ENCODE measurements at regions not wholly inside any gene's neighbourhood (a gene's known extent, or its start where the extent isn't known, plus 50 kb on each side); places are given as distances from the start of the nearest gene placed in this dataset.

- no peaks in the 10 kb centered on the region for H3K4me1 ChIP-seq (ENCODE audit: control insufficient read depth, insufficient read depth, low read length)
- no peak overlapping the region for H3K4me3 ChIP-seq (ENCODE audit: low read length in 2 of 2)
- peaks cover 0 to 1% of the 10 kb centered on the region in 2 donors for H3K9me3 ChIP-seq (ENCODE audit: control insufficient read depth in 2 of 2, low read length in 2 of 2)
- no peak overlapping the region for H3K27ac ChIP-seq (ENCODE audit: low read length)
- no peaks in the 10 kb centered on the region for H3K36me3 ChIP-seq (ENCODE audit: control insufficient read depth in 2 of 2, insufficient read depth in 2 of 2, low read length in 2 of 2)
- no peak overlapping the region for H3K9ac ChIP-seq (ENCODE audit: low read length in 2 of 2)
- no peaks in the 10 kb centered on the region for H3K27me3 ChIP-seq (ENCODE audit: control insufficient read depth in 1 of 2, insufficient read depth in 2 of 2, low read length in 2 of 2)
These were observed 111.8 kb upstream of the ASTN2 start for GRCh38 chr9:117526674-117527073.

DNA sequence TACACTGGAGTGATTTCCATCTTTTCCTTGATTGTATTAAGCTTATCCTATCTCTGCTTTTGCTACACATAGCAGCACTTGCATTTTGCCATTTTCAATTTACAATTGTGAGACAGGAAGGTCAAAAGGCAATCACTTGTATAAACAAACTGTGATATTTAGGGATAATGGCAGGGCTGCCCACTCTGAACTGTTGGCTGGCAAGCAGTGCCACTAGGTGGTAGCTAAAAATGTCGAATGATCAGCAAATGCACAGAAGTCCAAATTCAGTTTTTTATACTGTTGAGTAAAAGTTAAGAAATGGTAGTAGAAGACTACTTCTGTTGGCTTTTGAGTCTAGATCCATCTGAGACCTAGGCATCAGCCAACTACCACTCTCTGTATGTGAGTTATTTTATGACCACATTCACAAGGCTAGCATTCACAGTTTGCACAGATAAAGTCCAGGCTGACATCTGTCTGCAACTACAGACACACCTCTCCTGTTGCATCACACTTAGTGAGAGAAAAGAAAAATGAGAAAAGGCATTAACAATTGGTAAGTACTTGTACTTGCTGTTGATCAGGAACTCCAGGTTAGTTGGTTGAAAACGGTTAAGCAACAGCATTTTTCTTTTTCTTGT, 108.8 kb upstream of the ASTN2 start:
- no peak overlapping the region for H3K4me3 ChIP-seq (ENCODE audit: low read length in 2 of 2)

GRCh38 chr9:117521293-117521692, 106.4 kb upstream of the ASTN2 start:
- H3K4me3 ChIP-seq (ENCODE audit: low read length in 2 of 2), result no peak overlapping the region
- no peaks in the 10 kb centered on the region for H3K36me3 ChIP-seq (ENCODE audit: control insufficient read depth in 2 of 2, insufficient read depth in 2 of 2, low read length in 2 of 2)
- H3K27ac ChIP-seq (ENCODE audit: low read length), result no peak overlapping the region
- H3K4me1 ChIP-seq (ENCODE audit: control insufficient read depth, insufficient read depth, low read length), result no peaks in the 10 kb centered on the region
- no peaks in the 10 kb centered on the region for H3K27me3 ChIP-seq (ENCODE audit: control insufficient read depth in 1 of 2, insufficient read depth in 2 of 2, low read length in 2 of 2)
- H3K9ac ChIP-seq (ENCODE audit: low read length in 2 of 2), result no peak overlapping the region
- H3K9me3 ChIP-seq (ENCODE audit: control insufficient read depth in 2 of 2, low read length in 2 of 2), result no peaks in the 10 kb centered on the region

More for the DNA sequence above, 108.8 kb upstream of the ASTN2 start:
- Histone ChIP-seq H3K36me3 (ENCODE audit: control insufficient read depth in 2 of 2, insufficient read depth in 2 of 2, low read length in 2 of 2) (no peaks in the 10 kb centered on the region), H3K9ac (ENCODE audit: low read length in 2 of 2) (no peak overlapping the region), H3K9me3 (ENCODE audit: control insufficient read depth in 2 of 2, low read length in 2 of 2) (no peaks in the 10 kb centered on the region), H3K4me1 (ENCODE audit: control insufficient read depth, insufficient read depth, low read length) (no peaks in the 10 kb centered on the region), H3K27ac (ENCODE audit: low read length) (no peak overlapping the region), H3K27me3 (ENCODE audit: control insufficient read depth in 1 of 2, insufficient read depth in 2 of 2, low read length in 2 of 2) (no peaks in the 10 kb centered on the region)

DNA sequence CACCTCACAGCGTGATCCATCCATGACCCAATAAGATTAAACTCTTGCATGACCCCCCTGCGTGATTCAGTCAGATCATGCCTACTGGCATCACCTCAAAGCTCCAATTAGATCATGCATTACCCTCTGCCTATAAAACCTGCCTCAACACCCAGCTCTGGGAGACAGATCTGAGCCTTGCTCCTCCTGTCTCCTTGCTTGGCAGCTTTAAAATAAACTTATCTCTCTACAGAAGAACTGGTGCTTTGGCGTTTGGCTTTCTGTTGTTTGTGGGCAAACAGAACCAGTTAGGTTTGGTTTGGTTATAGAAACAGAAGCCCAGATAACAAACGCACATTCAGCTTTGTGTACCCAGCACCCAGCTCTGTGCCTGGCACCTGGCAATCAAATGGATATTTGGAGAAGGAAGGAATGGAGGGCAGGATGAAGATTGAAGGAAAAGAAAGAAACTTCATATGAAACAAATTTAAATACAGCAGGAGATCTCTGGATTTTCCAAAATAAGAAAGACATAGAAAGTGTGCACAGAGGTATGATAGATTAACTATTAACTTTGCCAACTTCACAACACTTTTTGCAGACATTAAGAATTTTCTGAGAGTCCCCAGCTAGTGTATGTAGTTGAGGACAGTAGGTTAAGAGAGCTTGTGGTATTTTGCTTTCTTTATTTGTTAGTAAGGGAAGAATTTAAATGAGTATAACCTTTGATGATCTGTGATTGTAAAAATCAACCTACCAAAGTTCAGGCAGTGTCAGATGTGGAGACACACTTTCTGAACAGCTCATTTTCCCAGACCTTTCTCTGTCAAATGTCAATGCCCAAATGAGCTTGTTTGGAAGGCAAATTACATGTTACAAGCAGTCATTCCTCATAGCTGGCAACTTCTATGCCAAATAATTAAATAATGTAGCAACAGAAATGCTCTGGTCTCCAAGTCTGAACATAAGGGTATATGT, 102.1 kb upstream of the ASTN2 start:
- H3K9ac ChIP-seq (ENCODE audit: low read length in 2 of 2), result no peak overlapping the region
- H3K27me3 ChIP-seq (ENCODE audit: control insufficient read depth in 1 of 2, insufficient read depth in 2 of 2, low read length in 2 of 2), result no peaks in the 10 kb centered on the region
- H3K36me3 ChIP-seq (ENCODE audit: control insufficient read depth in 2 of 2, insufficient read depth in 2 of 2, low read length in 2 of 2), result no peaks in the 10 kb centered on the region
- H3K9me3 ChIP-seq (ENCODE audit: control insufficient read depth in 2 of 2, low read length in 2 of 2), result no peaks in the 10 kb centered on the region
- H3K4me3 ChIP-seq (ENCODE audit: low read length in 2 of 2), result no peak overlapping the region
- no peak overlapping the region for H3K27ac ChIP-seq (ENCODE audit: low read length)
- H3K4me1 ChIP-seq (ENCODE audit: control insufficient read depth, insufficient read depth, low read length), result no peaks in the 10 kb centered on the region

GRCh38 chr9:117511852-117512481, 97.1 kb upstream of the ASTN2 start:
- no peak overlapping the region for H3K9ac ChIP-seq (ENCODE audit: low read length in 2 of 2)
- H3K27ac ChIP-seq (ENCODE audit: low read length), result no peak overlapping the region
- H3K27me3 ChIP-seq (ENCODE audit: control insufficient read depth in 1 of 2, insufficient read depth in 2 of 2, low read length in 2 of 2), result no peaks in the 10 kb centered on the region
- H3K4me1 ChIP-seq (ENCODE audit: control insufficient read depth, insufficient read depth, low read length), result no peaks in the 10 kb centered on the region
- no peaks in the 10 kb centered on the region for H3K9me3 ChIP-seq (ENCODE audit: control insufficient read depth in 2 of 2, low read length in 2 of 2)
- no peaks in the 10 kb centered on the region for H3K36me3 ChIP-seq (ENCODE audit: control insufficient read depth in 2 of 2, insufficient read depth in 2 of 2, low read length in 2 of 2)
- no peak overlapping the region for H3K4me3 ChIP-seq (ENCODE audit: low read length in 2 of 2)

DNA sequence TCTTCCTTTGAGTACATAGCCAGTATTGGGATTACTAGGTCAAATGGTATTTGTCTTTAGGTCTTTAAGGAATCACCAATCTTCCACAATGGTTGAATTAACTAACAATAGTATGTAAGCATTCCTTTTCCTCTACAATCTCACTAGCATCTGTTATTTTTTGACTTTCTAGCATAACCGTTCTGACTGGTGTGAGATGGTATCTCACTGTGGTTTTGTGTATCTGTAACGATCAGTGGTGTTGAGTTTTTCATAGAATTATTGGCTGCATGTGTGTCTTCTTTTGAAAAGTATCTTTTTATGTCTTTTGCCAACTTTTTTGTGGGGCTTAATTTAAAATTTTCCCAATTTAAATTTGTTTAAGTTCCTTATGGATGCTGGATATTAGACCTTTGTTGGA, 81.5 kb upstream of the ASTN2 start:
- H3K9me3 ChIP-seq (ENCODE audit: control insufficient read depth in 2 of 2, low read length in 2 of 2), result peaks cover 0 to 2% of the 10 kb centered on the region in 2 donors
- H3K27ac ChIP-seq (ENCODE audit: low read length), result no peak overlapping the region
- no peaks in the 10 kb centered on the region for H3K4me1 ChIP-seq (ENCODE audit: control insufficient read depth, insufficient read depth, low read length)
- no peaks in the 10 kb centered on the region for H3K36me3 ChIP-seq (ENCODE audit: control insufficient read depth in 2 of 2, insufficient read depth in 2 of 2, low read length in 2 of 2)
- H3K9ac ChIP-seq (ENCODE audit: low read length in 2 of 2), result no peak overlapping the region
- no peaks in the 10 kb centered on the region for H3K27me3 ChIP-seq (ENCODE audit: control insufficient read depth in 1 of 2, insufficient read depth in 2 of 2, low read length in 2 of 2)
- H3K4me3 ChIP-seq (ENCODE audit: low read length in 2 of 2), result no peak overlapping the region

GRCh38 chr9:117494401-117495090, 79.7 kb upstream of the ASTN2 start:
- Histone ChIP-seq H3K9ac (ENCODE audit: low read length in 2 of 2) (no peak overlapping the region), H3K27ac (ENCODE audit: low read length) (no peak overlapping the region), H3K4me3 (ENCODE audit: low read length in 2 of 2) (no peak overlapping the region), H3K36me3 (ENCODE audit: control insufficient read depth in 2 of 2, insufficient read depth in 2 of 2, low read length in 2 of 2) (no peaks in the 10 kb centered on the region), H3K9me3 (ENCODE audit: control insufficient read depth in 2 of 2, low read length in 2 of 2) (no peaks in the 10 kb centered on the region), H3K27me3 (ENCODE audit: control insufficient read depth in 1 of 2, insufficient read depth in 2 of 2, low read length in 2 of 2) (no peaks in the 10 kb centered on the region), H3K4me1 (ENCODE audit: control insufficient read depth, insufficient read depth, low read length) (no peaks in the 10 kb centered on the region)

GRCh38 chr9:117492476-117492875, 77.6 kb upstream of the ASTN2 start:
- Histone ChIP-seq H3K27me3 (ENCODE audit: control insufficient read depth in 1 of 2, insufficient read depth in 2 of 2, low read length in 2 of 2) (no peaks in the 10 kb centered on the region), H3K9ac (ENCODE audit: low read length in 2 of 2) (no peak overlapping the region), H3K4me3 (ENCODE audit: low read length in 2 of 2) (no peak overlapping the region), H3K9me3 (ENCODE audit: control insufficient read depth in 2 of 2, low read length in 2 of 2) (no peaks in the 10 kb centered on the region), H3K36me3 (ENCODE audit: control insufficient read depth in 2 of 2, insufficient read depth in 2 of 2, low read length in 2 of 2) (no peaks in the 10 kb centered on the region), H3K27ac (ENCODE audit: low read length) (no peak overlapping the region), H3K4me1 (ENCODE audit: control insufficient read depth, insufficient read depth, low read length) (peaks cover 3% of the 10 kb centered on the region)

DNA sequence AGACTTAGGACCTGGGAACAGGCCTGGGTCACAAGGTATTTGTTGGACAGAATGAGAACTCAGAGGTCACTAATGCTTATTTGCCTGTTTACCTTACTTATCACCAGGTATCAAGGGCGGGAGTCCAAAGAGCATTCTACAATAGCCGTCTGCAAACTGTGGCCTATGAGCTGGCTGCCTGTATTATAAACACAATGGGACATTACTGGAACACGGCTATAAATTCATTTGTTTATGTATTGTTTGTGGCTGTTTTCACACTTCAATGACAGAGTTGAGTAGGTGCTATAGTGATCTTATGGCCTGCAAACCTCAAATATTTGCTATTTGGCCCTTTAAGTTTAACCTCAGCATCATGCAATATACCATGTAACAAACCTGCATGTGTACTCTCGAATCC, 76.6 kb upstream of the ASTN2 start:
- Histone ChIP-seq H3K36me3 (ENCODE audit: control insufficient read depth in 2 of 2, insufficient read depth in 2 of 2, low read length in 2 of 2) (no peaks in the 10 kb centered on the region), H3K27me3 (ENCODE audit: control insufficient read depth in 1 of 2, insufficient read depth in 2 of 2, low read length in 2 of 2) (peaks cover 2 to 6% of the 10 kb centered on the region in 2 donors), H3K9me3 (ENCODE audit: control insufficient read depth in 2 of 2, low read length in 2 of 2) (no peaks in the 10 kb centered on the region), H3K4me1 (ENCODE audit: control insufficient read depth, insufficient read depth, low read length) (peaks cover 4% of the 10 kb centered on the region), H3K9ac (ENCODE audit: low read length in 2 of 2) (no peak overlapping the region), H3K4me3 (ENCODE audit: low read length in 2 of 2) (no peak overlapping the region), H3K27ac (ENCODE audit: low read length) (no peak overlapping the region)

GRCh38 chr9:117490199-117490598, 75.3 kb upstream of the ASTN2 start:
- H3K36me3 ChIP-seq (ENCODE audit: control insufficient read depth in 2 of 2, insufficient read depth in 2 of 2, low read length in 2 of 2), result no peaks in the 10 kb centered on the region
- no peaks in the 10 kb centered on the region for H3K9me3 ChIP-seq (ENCODE audit: control insufficient read depth in 2 of 2, low read length in 2 of 2)
- no peak overlapping the region for H3K27ac ChIP-seq (ENCODE audit: low read length)
- no peak overlapping the region for H3K4me3 ChIP-seq (ENCODE audit: low read length in 2 of 2)
- H3K4me1 ChIP-seq (ENCODE audit: control insufficient read depth, insufficient read depth, low read length), result peaks cover 4% of the 10 kb centered on the region
- H3K27me3 ChIP-seq (ENCODE audit: control insufficient read depth in 1 of 2, insufficient read depth in 2 of 2, low read length in 2 of 2), result peaks cover 2 to 10% of the 10 kb centered on the region in 2 donors
- no peak overlapping the region for H3K9ac ChIP-seq (ENCODE audit: low read length in 2 of 2)
